IPS-20b (cell line): ENCODE measurements at regions not wholly inside any gene's neighbourhood (a gene's known extent, or its start where the extent isn't known, plus 50 kb on each side); places are given as distances from the start of the nearest gene placed in this dataset.
"Not testable (repeated sequence)": the region's sequence is repeated elsewhere in the genome, so short reads cannot be mapped to it uniquely, and the experiment has no call there.

Experiments used
- H3K27ac ChIP-seq: one replicate; pipeline ENCODE4 v1.5.1; 2013; ENCODE audit warnings: low read length
- H3K27me3 ChIP-seq: 2 replicates; pipeline ENCODE4 v1.6.1; 2013; ENCODE audit warnings: mild to moderate bottlenecking, low read length, inconsistent platforms; ENCODE audit not compliant: insufficient read depth
- H3K36me3 ChIP-seq: 2 replicates; pipeline ENCODE4 v1.6.1; 2013; ENCODE audit warnings: low read depth, mild to moderate bottlenecking, inconsistent platforms, low read length, moderate library complexity; ENCODE audit not compliant: insufficient read depth
- H3K4me1 ChIP-seq: 2 replicates; pipeline ENCODE4 v1.6.1; 2013; ENCODE audit warnings: mild to moderate bottlenecking, control low read depth, inconsistent platforms, low read length, moderate library complexity; ENCODE audit not compliant: insufficient read depth
- H3K4me3 ChIP-seq: 2 replicates; pipeline ENCODE4 v1.5.1; 2013; ENCODE audit warnings: mild to moderate bottlenecking, low read length, inconsistent platforms
- H3K9ac ChIP-seq: 2 replicates; pipeline ENCODE4 v1.6.1; 2013; ENCODE audit warnings: low read depth, mild to moderate bottlenecking, inconsistent platforms, low read length, moderate library complexity
- H3K9me3 ChIP-seq: 2 replicates; pipeline ENCODE4 v1.6.1; 2013; ENCODE audit warnings: mild to moderate bottlenecking, low read depth, low read length, inconsistent platforms; ENCODE audit not compliant: insufficient read depth

GRCh38 chr5:66426259-66427138 is 169.7 kb upstream of the MAST4 start:
- no peaks in the 10 kb centered on the region for H3K4me1 ChIP-seq
- H3K9ac ChIP-seq = no peak overlapping the region
- no peak overlapping the region for H3K4me3 ChIP-seq

GRCh38 chr5:66427139-66427442 is 169.1 kb upstream of the MAST4 start:
- no peaks in the 10 kb centered on the region for H3K4me1 ChIP-seq
- H3K36me3 ChIP-seq = no peaks in the 10 kb centered on the region
- no peak overlapping the region for H3K27ac ChIP-seq
- peaks cover 14% of the 10 kb centered on the region for H3K9me3 ChIP-seq
- H3K9ac ChIP-seq = no peak overlapping the region
- no peaks in the 10 kb centered on the region for H3K27me3 ChIP-seq
- H3K4me3 ChIP-seq = no peak overlapping the region

More at GRCh38 chr5:66426259-66427138, 169.7 kb upstream of the MAST4 start:
- H3K27ac ChIP-seq = no peak overlapping the region
- H3K36me3 ChIP-seq = no peaks in the 10 kb centered on the region
- H3K27me3 ChIP-seq = no peaks in the 10 kb centered on the region
- peaks cover 14% of the 10 kb centered on the region for H3K9me3 ChIP-seq

- no peaks in the 10 kb centered on the region for H3K36me3 ChIP-seq
- H3K9me3 ChIP-seq = no peaks in the 10 kb centered on the region
- no peak overlapping the region for H3K9ac ChIP-seq
- H3K4me1 ChIP-seq = no peaks in the 10 kb centered on the region
- H3K27ac ChIP-seq = no peak overlapping the region
- H3K4me3 ChIP-seq = no peak overlapping the region
- H3K27me3 ChIP-seq = no peaks in the 10 kb centered on the region
Measured at GRCh38 chr5:66436721-66437120, 159.5 kb upstream of the MAST4 start.

- Histone ChIP-seq H3K9ac (no peak overlapping the region), H3K27me3 (no peaks in the 10 kb centered on the region), H3K4me3 (no peak overlapping the region), H3K4me1 (no peaks in the 10 kb centered on the region), H3K9me3 (no peaks in the 10 kb centered on the region), H3K27ac (no peak overlapping the region), H3K36me3 (no peaks in the 10 kb centered on the region)
Measured at GRCh38 chr5:66438087-66438486, 158.1 kb upstream of the MAST4 start.

GRCh38 chr5:66438696-66439095 is 157.5 kb upstream of the MAST4 start:
- Histone ChIP-seq H3K4me1 (no peaks in the 10 kb centered on the region), H3K36me3 (no peaks in the 10 kb centered on the region), H3K9ac (no peak overlapping the region), H3K4me3 (no peak overlapping the region), H3K9me3 (no peaks in the 10 kb centered on the region), H3K27ac (no peak overlapping the region), H3K27me3 (no peaks in the 10 kb centered on the region)

- Histone ChIP-seq H3K27ac (no peak overlapping the region), H3K4me1 (no peaks in the 10 kb centered on the region), H3K4me3 (no peak overlapping the region), H3K36me3 (no peaks in the 10 kb centered on the region), H3K27me3 (no peaks in the 10 kb centered on the region), H3K9me3 (no peaks in the 10 kb centered on the region), H3K9ac (no peak overlapping the region)
Measured at GRCh38 chr5:66440202-66440680, 156.0 kb upstream of the MAST4 start.

- no peaks in the 10 kb centered on the region for H3K27me3 ChIP-seq
- no peak overlapping the region for H3K27ac ChIP-seq
- H3K4me3 ChIP-seq = no peak overlapping the region
- no peaks in the 10 kb centered on the region for H3K4me1 ChIP-seq
- H3K9me3 ChIP-seq = no peaks in the 10 kb centered on the region
- H3K36me3 ChIP-seq = no peaks in the 10 kb centered on the region
- H3K9ac ChIP-seq = no peak overlapping the region
Measured at GRCh38 chr5:66441351-66441750, 154.8 kb upstream of the MAST4 start.

- H3K4me3 ChIP-seq = no peak overlapping the region
- no peak overlapping the region for H3K27ac ChIP-seq
- H3K27me3 ChIP-seq = no peaks in the 10 kb centered on the region
- H3K9me3 ChIP-seq = no peaks in the 10 kb centered on the region
- no peaks in the 10 kb centered on the region for H3K36me3 ChIP-seq
- H3K9ac ChIP-seq = no peak overlapping the region
- no peaks in the 10 kb centered on the region for H3K4me1 ChIP-seq
Measured at GRCh38 chr5:66442951-66443445, 153.2 kb upstream of the MAST4 start.

GRCh38 chr5:66443462-66444130 is 152.6 kb upstream of the MAST4 start:
- H3K27ac ChIP-seq = no peak overlapping the region
- no peaks in the 10 kb centered on the region for H3K36me3 ChIP-seq
- no peaks in the 10 kb centered on the region for H3K9me3 ChIP-seq
- H3K4me1 ChIP-seq = no peaks in the 10 kb centered on the region
- no peak overlapping the region for H3K9ac ChIP-seq
- no peaks in the 10 kb centered on the region for H3K27me3 ChIP-seq
- H3K4me3 ChIP-seq = no peak overlapping the region

GRCh38 chr5:66448070-66448469 is 148.1 kb upstream of the MAST4 start:
- H3K9ac ChIP-seq, H3K4me1 ChIP-seq, H3K27ac ChIP-seq, H3K36me3 ChIP-seq, H3K27me3 ChIP-seq, H3K4me3 ChIP-seq: not testable (repeated sequence)
- H3K9me3 ChIP-seq = peaks cover 26% of the 10 kb centered on the region

GRCh38 chr5:66450237-66450636 is 146.0 kb upstream of the MAST4 start:
- H3K9ac ChIP-seq = no peak overlapping the region
- no peak overlapping the region for H3K4me3 ChIP-seq
- H3K27me3 ChIP-seq = no peaks in the 10 kb centered on the region
- no peaks in the 10 kb centered on the region for H3K36me3 ChIP-seq
- no peak overlapping the region for H3K27ac ChIP-seq
- peaks cover 26% of the 10 kb centered on the region for H3K9me3 ChIP-seq
- no peaks in the 10 kb centered on the region for H3K4me1 ChIP-seq

GRCh38 chr5:66450988-66451387 is 145.2 kb upstream of the MAST4 start:
- Histone ChIP-seq H3K9me3 (peaks cover 26% of the 10 kb centered on the region), H3K36me3 (no peaks in the 10 kb centered on the region), H3K4me3 (no peak overlapping the region), H3K4me1 (no peaks in the 10 kb centered on the region), H3K9ac (no peak overlapping the region), H3K27ac (no peak overlapping the region), H3K27me3 (no peaks in the 10 kb centered on the region)
